ENCODE measurements at regions not wholly inside any gene's neighbourhood (a gene's known extent, or its start where the extent isn't known, plus 50 kb on each side); places are given as distances from the start of the nearest gene placed in this dataset.

GRCh38 chr6:147007441-147007840 lies 196.8 kb upstream of the STXBP5 start:
- Mint-ChIP-seq H3K4me1 (peaks cover 2% of the 10 kb centered on the region; the same call in 1 of the 2 replicates), H3K9me3 (peaks cover 16% of the 10 kb centered on the region), H3K4me3 (no peak overlapping the region), H3K27ac (no peak overlapping the region), H3K27me3 (ENCODE audit: low read depth) (no peaks in the 10 kb centered on the region), H3K36me3 (peaks cover 11% of the 10 kb centered on the region)
- TF ChIP-seq ZBTB21 (CRISPR knock-in tag; IDR thresholded peaks at IDR 0.05; ENCODE audit: borderline replicate concordance) (no peak), MAX (CRISPR knock-in tag; IDR thresholded peaks at IDR 0.05) (no peak), KAT7 (CRISPR knock-in tag; IDR thresholded peaks at IDR 0.05; ENCODE audit: borderline replicate concordance) (no peak), ZSCAN18 (CRISPR knock-in tag; IDR thresholded peaks at IDR 0.05) (no peak), ATF1 (CRISPR knock-in tag; IDR thresholded peaks at IDR 0.05) (no peak), ELF4 (CRISPR knock-in tag; IDR thresholded peaks at IDR 0.05; ENCODE audit: low read depth) (no peak), NFYB (CRISPR knock-in tag; conservative IDR thresholded peaks at IDR 0.05; ENCODE audit: low read depth) (no peak), ZNF121 (CRISPR knock-in tag; IDR thresholded peaks at IDR 0.05) (no peak), ZNF512 (CRISPR knock-in tag; IDR thresholded peaks at IDR 0.05; ENCODE audit: borderline replicate concordance) (no peak), CBFB (CRISPR knock-in tag; IDR thresholded peaks at IDR 0.05; ENCODE audit: low read depth) (no peak), ZNF317 (CRISPR knock-in tag; IDR thresholded peaks at IDR 0.05; ENCODE audit: borderline replicate concordance, low read depth) (no peak), GTF2I (CRISPR knock-in tag; conservative IDR thresholded peaks at IDR 0.05) (no peak), PRRX2 (CRISPR knock-in tag; IDR thresholded peaks at IDR 0.05) (no peak), GABPB1 (CRISPR knock-in tag; IDR thresholded peaks at IDR 0.05) (no peak), HMGXB4 (CRISPR knock-in tag; IDR thresholded peaks at IDR 0.05) (no peak), ZNF416 (CRISPR knock-in tag; IDR thresholded peaks at IDR 0.05) (no peak), CTCF (IDR thresholded peaks at IDR 0.05) (no peak), CREM (CRISPR knock-in tag; IDR thresholded peaks at IDR 0.05) (no peak), ZNF396 (CRISPR knock-in tag; IDR thresholded peaks at IDR 0.05; ENCODE audit: borderline replicate concordance) (no peak)
- CTCF ChIA-PET: interaction anchor here (0.6 kb wide), 1 partner anchor 237 kb away, joined by 3 read pairs; no protein-coding TSS in a partner anchor
- ATAC-seq (no peak), DNase-seq (ENCODE audit: low spot score) (no peak)
- POLR2A ChIA-PET: no interaction called here

- no peak overlapping the region for H3K4me3 Mint-ChIP-seq
- H3K27me3 Mint-ChIP-seq (ENCODE audit: low read depth): no peaks in the 10 kb centered on the region
- peaks cover 2% of the 10 kb centered on the region; the same call in 1 of the 2 replicates for H3K4me1 Mint-ChIP-seq
- ChIA-PET CTCF (no interaction called here), POLR2A (no interaction called here)
- H3K36me3 Mint-ChIP-seq: peaks cover 11% of the 10 kb centered on the region
- H3K9me3 Mint-ChIP-seq: peaks cover 16% of the 10 kb centered on the region
- DNase-seq (ENCODE audit: low spot score) (no peak), ATAC-seq (no peak)
- no peak overlapping the region for H3K27ac Mint-ChIP-seq
- no peak for TF ChIP-seq MXD4 (CRISPR knock-in tag; IDR thresholded peaks at IDR 0.05; ENCODE audit: borderline replicate concordance)
- TF ChIP-seq, protein P1, sequence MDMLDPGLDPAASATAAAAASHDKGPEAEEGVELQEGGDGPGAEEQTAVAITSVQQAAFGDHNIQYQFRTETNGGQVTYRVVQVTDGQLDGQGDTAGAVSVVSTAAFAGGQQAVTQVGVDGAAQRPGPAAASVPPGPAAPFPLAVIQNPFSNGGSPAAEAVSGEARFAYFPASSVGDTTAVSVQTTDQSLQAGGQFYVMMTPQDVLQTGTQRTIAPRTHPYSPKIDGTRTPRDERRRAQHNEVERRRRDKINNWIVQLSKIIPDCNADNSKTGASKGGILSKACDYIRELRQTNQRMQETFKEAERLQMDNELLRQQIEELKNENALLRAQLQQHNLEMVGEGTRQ (CRISPR knock-in tag; IDR thresholded peaks at IDR 0.05): no peak
- TF ChIP-seq STAT6 (CRISPR knock-in tag; conservative IDR thresholded peaks at IDR 0.05; ENCODE audit: low read depth): no peak
- TF ChIP-seq ZSCAN18 (CRISPR knock-in tag; IDR thresholded peaks at IDR 0.05): no peak
Observed at GRCh38 chr6:147009358-147009757, 194.9 kb upstream of the STXBP5 start.

All from WTC11 (cell line).